ENCODE measurements at regions not wholly inside any gene's neighbourhood (a gene's known extent, or its start where the extent isn't known, plus 50 kb on each side); places are given as distances from the start of the nearest gene placed in this dataset.

DNA sequence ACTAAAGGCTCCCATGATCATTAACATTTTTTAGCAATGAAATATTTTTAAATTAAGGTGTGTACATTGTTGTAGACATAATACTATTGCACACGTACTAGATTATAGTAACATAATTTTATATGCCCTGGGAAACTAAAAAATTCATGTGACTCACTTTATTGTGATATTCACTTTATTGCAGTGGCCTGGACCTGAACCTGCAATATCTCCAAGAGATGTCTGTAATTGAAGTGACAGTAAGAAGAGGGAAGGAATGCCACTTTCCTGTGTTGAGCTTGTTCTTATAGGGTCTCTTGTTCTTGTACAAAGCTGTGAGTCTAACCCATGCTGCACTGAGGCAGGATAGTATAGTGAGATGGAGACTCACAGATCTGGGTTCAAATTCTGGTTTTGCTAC lies 66.9 kb upstream of the USP24 start:
- WGBS, 2 experiments (ENCODE audit: extremely low coverage in 1 of 2, insufficient coverage in 1 of 2, insufficient read length in 1 of 2, insufficient replicate concordance in 2 of 2, low coverage in 1 of 2, low lambda C conversion rate in 2 of 2, missing lambda C conversion rate in 1 of 2): 38% methylated on average over 1 of the region's 1 CpG; no CpG with 5 or more reads in 1 of the 2 experiments
- no peak for TF ChIP-seq SUZ12 (IDR thresholded peaks at IDR 0.05; ENCODE audit: low read length)
- TF ChIP-seq PHF8 (conservative IDR thresholded peaks at IDR 0.05; ENCODE audit: low read depth, low read length): no peak
- no peak for TF ChIP-seq CHD2 (IDR thresholded peaks at IDR 0.05; ENCODE audit: low read length)
- TF ChIP-seq CEBPB (IDR thresholded peaks at IDR 0.05; ENCODE audit: low read depth, low read length): no peak
- no peak for TF ChIP-seq RBBP5 (IDR thresholded peaks at IDR 0.05; ENCODE audit: borderline replicate concordance, low read depth, low read length)
- TF ChIP-seq BRCA1 (IDR thresholded peaks at IDR 0.05; ENCODE audit: low read depth, low read length): no peak

More for the DNA sequence above, 66.9 kb upstream of the USP24 start:
- Histone ChIP-seq H2BK20ac (ENCODE audit: low read length) (no peak overlapping the region), H3K14ac (ENCODE audit: insufficient read length) (no peak overlapping the region), H4K8ac (ENCODE audit: extremely low read depth, insufficient read depth, low read length) (no peak overlapping the region), H3K27me3 (replicated peaks in 1 of 4; ENCODE audit: control insufficient read depth in 3 of 4, extremely low read depth in 1 of 4, insufficient read depth in 3 of 4, low read length in 3 of 4) (no peaks in the 10 kb centered on the region), H2BK120ac (replicated peaks; ENCODE audit: low read depth, low read length) (no peak overlapping the region), H2BK12ac (ENCODE audit: low read depth, low read length) (no peak overlapping the region), H2AFZ (ENCODE audit: low read length) (no peak overlapping the region), H3K56ac (replicated peaks; ENCODE audit: insufficient read length, low read depth, low read length) (no peak overlapping the region), H2BK15ac (ENCODE audit: low read length) (no peak overlapping the region), H3K9ac (replicated peaks in 1 of 4; ENCODE audit: extremely low read depth in 1 of 4, low read depth in 3 of 4, low read length in 3 of 4) (no peak overlapping the region), H3K4me2 (ENCODE audit: insufficient read depth in 1 of 2, low read depth in 2 of 2, low read length in 2 of 2) (no peak overlapping the region), H3K4me1 (replicated peaks in 1 of 4; ENCODE audit: control insufficient read depth in 3 of 4, insufficient read depth in 4 of 4, low read length in 3 of 4) (peaks cover 0 to 3% (median 0%) of the 10 kb centered on the region in 4 experiments; a peak in 4 of 7 replicates), H4K20me1 (replicated peaks in 1 of 2; ENCODE audit: control insufficient read depth in 1 of 2, insufficient read depth in 2 of 2, low read length in 2 of 2) (no peaks in the 10 kb centered on the region), H2BK5ac (ENCODE audit: low read depth, low read length) (no peak overlapping the region), H3K79me2 (ENCODE audit: control insufficient read depth in 1 of 2, insufficient read depth in 2 of 2, low read length in 2 of 2) (no peaks in the 10 kb centered on the region), H4K5ac (ENCODE audit: insufficient read length, low read depth, low read length) (no peak overlapping the region), H3K4me3 (ENCODE audit: extremely low read depth in 1 of 4, insufficient read depth in 2 of 4, low read depth in 3 of 4, low read length in 4 of 4) (no peak overlapping the region), H3K23ac (ENCODE audit: insufficient read length) (no peak overlapping the region), H2AK5ac (ENCODE audit: low read depth, low read length) (no peak overlapping the region), H3K79me1 (ENCODE audit: low read depth, low read length) (no peaks in the 10 kb centered on the region), H3K9me3 (ENCODE audit: insufficient read depth in 2 of 2, low read depth in 1 of 2, low read length in 1 of 2) (no peaks in the 10 kb centered on the region), H3K23me2 (ENCODE audit: low read depth, low read length) (no peaks in the 10 kb centered on the region), H3K27ac (ENCODE audit: low read depth, low read length) (no peak overlapping the region), H4K91ac (replicated peaks; ENCODE audit: insufficient read length, low read length) (no peak overlapping the region), H3K18ac (ENCODE audit: extremely low read depth, low read length) (no peak overlapping the region), H3K4ac (replicated peaks; ENCODE audit: insufficient read length, low read depth, low read length) (no peak overlapping the region), H3K36me3 (ENCODE audit: control insufficient read depth in 2 of 4, insufficient read depth in 4 of 4, low read length in 3 of 4) (no peaks in the 10 kb centered on the region)
- CTCF ChIA-PET (ENCODE audit: partially characterized antibody): interaction anchor here (0.6 to 12.0 kb wide), 6 partner anchors 9 to 196 kb away, joined by 3 to 148 read pairs (median 4); no protein-coding TSS in a partner anchor
- FAIRE-seq (no peak), DNase-seq (ENCODE audit: low read depth in 1 of 2, low spot score in 2 of 2) (no peak)
- POLR2A ChIA-PET (ENCODE audit: partially characterized antibody): no interaction called here
